ENCODE measurements at regions not wholly inside any gene's neighbourhood (a gene's known extent, or its start where the extent isn't known, plus 50 kb on each side); places are given as distances from the start of the nearest gene placed in this dataset.

GRCh38 chr11:106322106-106322505, 244.6 kb downstream of the AASDHPPT start:
- TF ChIP-seq CTCF (IDR thresholded peaks at IDR 0.05) = no peak
- no peak for TF ChIP-seq POLR2AphosphoS5 (IDR thresholded peaks at IDR 0.05; ENCODE audit: insufficient read depth in 1 of 2, low read depth in 1 of 2)
- no peak for TF ChIP-seq POLR2A (IDR thresholded peaks at IDR 0.05)
- H3K4me1 ChIP-seq = no peaks in the 10 kb centered on the region
- no peak overlapping the region for H3K4me3 ChIP-seq
- intact Hi-C loops (cut with DNase I) = no loop called here
- H3K36me3 ChIP-seq = no peaks in the 10 kb centered on the region
- no peaks in the 10 kb centered on the region for H3K9me3 ChIP-seq
- H3K27me3 ChIP-seq = no peaks in the 10 kb centered on the region
- DNase-seq (ENCODE audit: extremely low spot score in 2 of 2) = no peak
- no peak overlapping the region for H3K27ac ChIP-seq

GRCh38 chr11:106326087-106326486, 248.6 kb downstream of the AASDHPPT start:
- H3K36me3 ChIP-seq = no peaks in the 10 kb centered on the region
- H3K9me3 ChIP-seq = no peaks in the 10 kb centered on the region
- H3K4me1 ChIP-seq = no peaks in the 10 kb centered on the region
- no peak overlapping the region for H3K27ac ChIP-seq
- no peaks in the 10 kb centered on the region for H3K27me3 ChIP-seq
- TF ChIP-seq CTCF (IDR thresholded peaks at IDR 0.05) (no peak), POLR2A (IDR thresholded peaks at IDR 0.05) (no peak), POLR2AphosphoS5 (IDR thresholded peaks at IDR 0.05; ENCODE audit: insufficient read depth in 1 of 2, low read depth in 1 of 2) (no peak)
- intact Hi-C loops (cut with DNase I) = no loop called here
- H3K4me3 ChIP-seq = no peak overlapping the region
- no peak for DNase-seq (ENCODE audit: extremely low spot score in 2 of 2)

GRCh38 chr11:106327134-106327533, 249.7 kb downstream of the AASDHPPT start:
- Histone ChIP-seq H3K27ac (no peak overlapping the region), H3K9me3 (no peaks in the 10 kb centered on the region), H3K4me1 (no peaks in the 10 kb centered on the region), H3K4me3 (no peak overlapping the region), H3K36me3 (no peaks in the 10 kb centered on the region), H3K27me3 (no peaks in the 10 kb centered on the region)
- intact Hi-C loops (cut with DNase I) = no loop called here
- no peak for DNase-seq (ENCODE audit: extremely low spot score in 2 of 2)
- TF ChIP-seq POLR2A (IDR thresholded peaks at IDR 0.05) = no peak
- TF ChIP-seq POLR2AphosphoS5 (IDR thresholded peaks at IDR 0.05; ENCODE audit: insufficient read depth in 1 of 2, low read depth in 1 of 2) = no peak
- no peak for TF ChIP-seq CTCF (IDR thresholded peaks at IDR 0.05)

- no peaks in the 10 kb centered on the region for H3K27me3 ChIP-seq
- no peak for DNase-seq (ENCODE audit: extremely low spot score in 2 of 2)
- H3K4me3 ChIP-seq = no peak overlapping the region
- intact Hi-C loops (cut with DNase I) = no loop called here
- no peak overlapping the region for H3K27ac ChIP-seq
- H3K36me3 ChIP-seq = no peaks in the 10 kb centered on the region
- no peaks in the 10 kb centered on the region for H3K9me3 ChIP-seq
- no peaks in the 10 kb centered on the region for H3K4me1 ChIP-seq
- TF ChIP-seq CTCF (IDR thresholded peaks at IDR 0.05) (no peak), POLR2AphosphoS5 (IDR thresholded peaks at IDR 0.05; ENCODE audit: insufficient read depth in 1 of 2, low read depth in 1 of 2) (no peak), POLR2A (IDR thresholded peaks at IDR 0.05) (no peak)
Observed at GRCh38 chr11:106327637-106328036, 250.2 kb downstream of the AASDHPPT start.

GRCh38 chr11:106329273-106330018, 252.0 kb downstream of the AASDHPPT start:
- Histone ChIP-seq H3K27ac (no peak overlapping the region), H3K4me3 (no peak overlapping the region), H3K36me3 (no peaks in the 10 kb centered on the region), H3K4me1 (no peaks in the 10 kb centered on the region), H3K27me3 (no peaks in the 10 kb centered on the region), H3K9me3 (no peaks in the 10 kb centered on the region)
- intact Hi-C loops (cut with DNase I) = no loop called here
- TF ChIP-seq CTCF (IDR thresholded peaks at IDR 0.05) (no peak), POLR2AphosphoS5 (IDR thresholded peaks at IDR 0.05; ENCODE audit: insufficient read depth in 1 of 2, low read depth in 1 of 2) (no peak), POLR2A (IDR thresholded peaks at IDR 0.05) (no peak)
- no peak for DNase-seq (ENCODE audit: extremely low spot score in 2 of 2)

All from vagina (tissue), 2 donors.